Endothelial cell of umbilical vein (primary cell): ENCODE measurements at regions not wholly inside any gene's neighbourhood (a gene's known extent, or its start where the extent isn't known, plus 50 kb on each side); places are given as distances from the start of the nearest gene placed in this dataset.

ENCODE experiments used
- EZH2 ChIP-seq: IDR thresholded peaks from 2 replicates; pipeline ENCODE4 v1.6.1; 2012; ENCODE audit warnings: borderline replicate concordance, low read depth, mild to moderate bottlenecking, moderate library complexity, low read length, inconsistent platforms; ENCODE audit not compliant: severe bottlenecking
- JUN ChIP-seq: IDR thresholded peaks from 2 replicates; pipeline ENCODE4 v1.6.1; 2011; ENCODE audit warnings: borderline replicate concordance, low read depth; ENCODE audit not compliant: insufficient read length, insufficient read depth
- MYC ChIP-seq: IDR thresholded peaks from one replicate; pipeline ENCODE4 v1.6.1; 2011; ENCODE audit warnings: mild to moderate bottlenecking, low read depth, low read length
- POLR2A ChIP-seq: IDR thresholded peaks from 2 replicates; pipeline ENCODE4 v1.6.1; 2012; ENCODE audit warnings: low read depth, mild to moderate bottlenecking, control low read depth, low read length
- POLR2AphosphoS5 ChIP-seq: IDR thresholded peaks from 2 replicates; pipeline ENCODE4 v1.6.1; 2012; ENCODE audit warnings: low read depth, mild to moderate bottlenecking, control low read depth, low read length, moderate library complexity; ENCODE audit not compliant: insufficient read depth
- TF ChIP-seq, protein P1 (sequence below), 2 donors: IDR thresholded peaks; 1 replicate in 1 of 2; 2 replicates in 1 of 2; pipeline ENCODE4 v1.5.1; 2011; ENCODE audit warnings: low read length in 2 of 2, mild to moderate bottlenecking in 2 of 2, moderate library complexity in 2 of 2, control low read depth in 1 of 2, inconsistent platforms in 1 of 2, low read depth in 1 of 2; ENCODE audit not compliant: insufficient read depth in 1 of 2; ENCODE audit errors: extremely low read depth in 1 of 2

GRCh38 chr1:93807311-93807930 is 71.6 kb downstream of the DNTTIP2 start:
- no peak for TF ChIP-seq POLR2A
- TF ChIP-seq POLR2AphosphoS5, result no peak
- TF ChIP-seq, protein P1, sequence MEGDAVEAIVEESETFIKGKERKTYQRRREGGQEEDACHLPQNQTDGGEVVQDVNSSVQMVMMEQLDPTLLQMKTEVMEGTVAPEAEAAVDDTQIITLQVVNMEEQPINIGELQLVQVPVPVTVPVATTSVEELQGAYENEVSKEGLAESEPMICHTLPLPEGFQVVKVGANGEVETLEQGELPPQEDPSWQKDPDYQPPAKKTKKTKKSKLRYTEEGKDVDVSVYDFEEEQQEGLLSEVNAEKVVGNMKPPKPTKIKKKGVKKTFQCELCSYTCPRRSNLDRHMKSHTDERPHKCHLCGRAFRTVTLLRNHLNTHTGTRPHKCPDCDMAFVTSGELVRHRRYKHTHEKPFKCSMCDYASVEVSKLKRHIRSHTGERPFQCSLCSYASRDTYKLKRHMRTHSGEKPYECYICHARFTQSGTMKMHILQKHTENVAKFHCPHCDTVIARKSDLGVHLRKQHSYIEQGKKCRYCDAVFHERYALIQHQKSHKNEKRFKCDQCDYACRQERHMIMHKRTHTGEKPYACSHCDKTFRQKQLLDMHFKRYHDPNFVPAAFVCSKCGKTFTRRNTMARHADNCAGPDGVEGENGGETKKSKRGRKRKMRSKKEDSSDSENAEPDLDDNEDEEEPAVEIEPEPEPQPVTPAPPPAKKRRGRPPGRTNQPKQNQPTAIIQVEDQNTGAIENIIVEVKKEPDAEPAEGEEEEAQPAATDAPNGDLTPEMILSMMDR (IDR thresholded peaks at IDR 0.05; ENCODE audit: extremely low read depth in 1 of 2, insufficient read depth in 1 of 2, low read depth in 1 of 2, low read length in 2 of 2), result no peak
- TF ChIP-seq EZH2, result no peak
- no peak for TF ChIP-seq JUN
- TF ChIP-seq MYC, result no peak
